MM.1S (cell line): ENCODE measurements at regions not wholly inside any gene's neighbourhood (a gene's known extent, or its start where the extent isn't known, plus 50 kb on each side); places are given as distances from the start of the nearest gene placed in this dataset.

Experiments
- DNase-seq: peaks from one replicate; pipeline ENCODE4 v3.0.0-alpha.2; 2015
- H2AFZ ChIP-seq: fragments of 300-600 bp; sonication (generic); 2 replicates; pipeline ENCODE4 v1.6.0; 2016; ENCODE audit warnings: antibody characterized with exemption, low read length
- H3F3A ChIP-seq: fragments of 300-600 bp; sonication (generic); 2 replicates; pipeline ENCODE4 v1.6.1; 2016; ENCODE audit warnings: mild to moderate bottlenecking, antibody characterized with exemption, low read length, moderate library complexity, mixed read lengths; ENCODE audit not compliant: insufficient read depth
- H3K27ac ChIP-seq: fragments of 300-600 bp; sonication (generic); 2 replicates; pipeline ENCODE4 v1.5.1; 2016; ENCODE audit warnings: mild to moderate bottlenecking, low read length
- H3K27me3 ChIP-seq: fragments of 300-600 bp; sonication (generic); replicated peaks from 2 replicates; pipeline ENCODE4 v1.6.0; 2016; ENCODE audit warnings: low read length; ENCODE audit not compliant: insufficient read depth
- H3K36me3 ChIP-seq: fragments of 300-600 bp; sonication (generic); replicated peaks from 2 replicates; pipeline ENCODE4 v1.6.1; 2016; ENCODE audit warnings: mild to moderate bottlenecking, low read length, mixed read lengths; ENCODE audit not compliant: insufficient read depth
- H3K4me1 ChIP-seq: fragments of 300-600 bp; sonication (generic); 2 replicates; pipeline ENCODE4 v1.6.1; 2016; ENCODE audit warnings: low read length, mixed read lengths
- H3K4me2 ChIP-seq: fragments of 300-600 bp; sonication (generic); 2 replicates; pipeline ENCODE4 v1.6.0; 2016; ENCODE audit warnings: low read depth, low read length
- H3K4me3 ChIP-seq: fragments of 300-600 bp; sonication (generic); 2 replicates; pipeline ENCODE4 v1.5.1; 2016; ENCODE audit warnings: low read length, mixed read lengths
- H3K79me2 ChIP-seq: fragments of 300-600 bp; sonication (generic); 2 replicates; pipeline ENCODE4 v1.6.1; 2016; ENCODE audit warnings: mixed run types, low read length, mixed read lengths
- H3K9ac ChIP-seq: fragments of 300-600 bp; sonication (generic); 2 replicates; pipeline ENCODE4 v1.6.1; 2016; ENCODE audit warnings: low read length, mixed read lengths
- H3K9me2 ChIP-seq: fragments of 300-600 bp; sonication (generic); replicated peaks from 2 replicates; pipeline ENCODE4 v1.6.1; 2016; ENCODE audit warnings: mild to moderate bottlenecking, low read length, mixed read lengths; ENCODE audit not compliant: insufficient read depth
- H3K9me3 ChIP-seq: fragments of 300-600 bp; sonication (generic); replicated peaks from 2 replicates; pipeline ENCODE4 v1.6.1; 2016; ENCODE audit warnings: mild to moderate bottlenecking, low read length, mixed read lengths; ENCODE audit not compliant: insufficient read depth
- H4K20me1 ChIP-seq: fragments of 300-600 bp; sonication (generic); 2 replicates; pipeline ENCODE4 v1.6.1; 2016; ENCODE audit warnings: mild to moderate bottlenecking, low read length, moderate library complexity, mixed read lengths; ENCODE audit not compliant: insufficient read depth
- EZH2 ChIP-seq: fragments of 300-600 bp; sonication (generic); optimal IDR thresholded peaks from 2 replicates; pipeline ENCODE3; 2017; ENCODE audit warnings: low read depth, mild to moderate bottlenecking, antibody characterized with exemption, low read length, mixed read lengths
- EZH2phosphoT487 ChIP-seq: fragments of 300-600 bp; sonication (generic); IDR thresholded peaks from 2 replicates; pipeline ENCODE4 v1.6.1; 2018; ENCODE audit warnings: antibody characterized with exemption, low read length
- TF ChIP-seq, protein P1 (sequence below): fragments of 300-600 bp; sonication (generic); IDR thresholded peaks from 2 replicates; pipeline ENCODE4 v1.5.1; 2016; ENCODE audit warnings: antibody characterized with exemption, low read length, mixed read lengths

- Histone ChIP-seq H2AFZ (no peak overlapping the region), H3K4me3 (no peak overlapping the region), H3K9ac (no peak overlapping the region), H3K36me3 (no peaks in the 10 kb centered on the region), H3F3A (no peaks in the 10 kb centered on the region), H3K79me2 (no peaks in the 10 kb centered on the region), H4K20me1 (no peaks in the 10 kb centered on the region), H3K27me3 (no peaks in the 10 kb centered on the region), H3K27ac (no peak overlapping the region), H3K4me2 (no peak overlapping the region), H3K9me3 (no peaks in the 10 kb centered on the region), H3K9me2 (no peaks in the 10 kb centered on the region), H3K4me1 (no peaks in the 10 kb centered on the region)
- TF ChIP-seq EZH2 = no peak
- TF ChIP-seq, protein P1, sequence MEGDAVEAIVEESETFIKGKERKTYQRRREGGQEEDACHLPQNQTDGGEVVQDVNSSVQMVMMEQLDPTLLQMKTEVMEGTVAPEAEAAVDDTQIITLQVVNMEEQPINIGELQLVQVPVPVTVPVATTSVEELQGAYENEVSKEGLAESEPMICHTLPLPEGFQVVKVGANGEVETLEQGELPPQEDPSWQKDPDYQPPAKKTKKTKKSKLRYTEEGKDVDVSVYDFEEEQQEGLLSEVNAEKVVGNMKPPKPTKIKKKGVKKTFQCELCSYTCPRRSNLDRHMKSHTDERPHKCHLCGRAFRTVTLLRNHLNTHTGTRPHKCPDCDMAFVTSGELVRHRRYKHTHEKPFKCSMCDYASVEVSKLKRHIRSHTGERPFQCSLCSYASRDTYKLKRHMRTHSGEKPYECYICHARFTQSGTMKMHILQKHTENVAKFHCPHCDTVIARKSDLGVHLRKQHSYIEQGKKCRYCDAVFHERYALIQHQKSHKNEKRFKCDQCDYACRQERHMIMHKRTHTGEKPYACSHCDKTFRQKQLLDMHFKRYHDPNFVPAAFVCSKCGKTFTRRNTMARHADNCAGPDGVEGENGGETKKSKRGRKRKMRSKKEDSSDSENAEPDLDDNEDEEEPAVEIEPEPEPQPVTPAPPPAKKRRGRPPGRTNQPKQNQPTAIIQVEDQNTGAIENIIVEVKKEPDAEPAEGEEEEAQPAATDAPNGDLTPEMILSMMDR = no peak
- TF ChIP-seq EZH2phosphoT487 = no peak
- DNase-seq = no peak
These were observed 262.3 kb downstream of the TAF11L14 start for GRCh38 chr5:17896605-17897004.

- DNase-seq = no peak
- H3K4me1 ChIP-seq = no peaks in the 10 kb centered on the region
- no peak overlapping the region for H3K4me2 ChIP-seq
- no peak overlapping the region for H3K4me3 ChIP-seq
- H3K27me3 ChIP-seq = no peaks in the 10 kb centered on the region
- no peaks in the 10 kb centered on the region for H3K9me2 ChIP-seq
- H4K20me1 ChIP-seq = no peaks in the 10 kb centered on the region
- H3K36me3 ChIP-seq = no peaks in the 10 kb centered on the region
- no peak overlapping the region for H3K27ac ChIP-seq
- no peaks in the 10 kb centered on the region for H3K79me2 ChIP-seq
- no peak for TF ChIP-seq EZH2phosphoT487
- TF ChIP-seq EZH2 = no peak
- TF ChIP-seq, protein P1 = no peak
- no peaks in the 10 kb centered on the region for H3F3A ChIP-seq
- H3K9ac ChIP-seq = no peak overlapping the region
- H2AFZ ChIP-seq = no peak overlapping the region
- no peaks in the 10 kb centered on the region for H3K9me3 ChIP-seq
These were observed 263.5 kb downstream of the TAF11L14 start for GRCh38 chr5:17897776-17898175.

DNA sequence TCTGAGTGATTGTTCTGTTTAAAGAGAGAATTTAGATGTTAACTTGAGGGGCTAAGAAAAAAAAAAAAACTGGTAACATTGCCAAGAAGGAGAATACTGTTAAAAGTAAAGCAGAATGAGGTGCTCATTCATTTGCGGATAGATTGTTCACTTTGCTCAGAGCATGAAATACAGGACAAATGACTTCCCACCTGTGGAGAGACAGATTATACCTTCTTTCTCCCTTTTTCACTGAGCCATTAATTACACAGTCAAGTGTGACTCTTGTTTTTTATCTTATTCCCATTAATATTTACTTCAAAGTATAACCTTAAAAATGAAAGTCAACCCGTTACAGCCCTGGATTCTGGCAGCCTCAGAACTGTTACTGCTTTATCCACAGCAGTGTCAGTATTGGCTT is 264.5 kb downstream of the TAF11L14 start:
- H2AFZ ChIP-seq = no peak overlapping the region
- TF ChIP-seq EZH2phosphoT487 (no peak), EZH2 (no peak)
- TF ChIP-seq, protein P1 = no peak
- DNase-seq = no peak
- no peaks in the 10 kb centered on the region for H3K4me1 ChIP-seq
- no peak overlapping the region for H3K27ac ChIP-seq
- H3K4me2 ChIP-seq = no peak overlapping the region
- no peak overlapping the region for H3K4me3 ChIP-seq
- H3K9me2 ChIP-seq = no peaks in the 10 kb centered on the region
- H3K9ac ChIP-seq = no peak overlapping the region
- H3K36me3 ChIP-seq = no peaks in the 10 kb centered on the region
- no peaks in the 10 kb centered on the region for H3K9me3 ChIP-seq
- no peaks in the 10 kb centered on the region for H3K27me3 ChIP-seq
- H4K20me1 ChIP-seq = no peaks in the 10 kb centered on the region
- no peaks in the 10 kb centered on the region for H3K79me2 ChIP-seq
- no peaks in the 10 kb centered on the region for H3F3A ChIP-seq
